Amniotic stem cell (primary cell): ENCODE measurements at regions not wholly inside any gene's neighbourhood (a gene's known extent, or its start where the extent isn't known, plus 50 kb on each side); places are given as distances from the start of the nearest gene placed in this dataset.
"Not testable (repeated sequence)": the region's sequence is repeated elsewhere in the genome, so short reads cannot be mapped to it uniquely, and the experiment has no call there.

Experiments used
- DNase-seq: peaks from one replicate; lab custom pipeline; 2025; lab: John Stamatoyannopoulos, UW

DNA sequence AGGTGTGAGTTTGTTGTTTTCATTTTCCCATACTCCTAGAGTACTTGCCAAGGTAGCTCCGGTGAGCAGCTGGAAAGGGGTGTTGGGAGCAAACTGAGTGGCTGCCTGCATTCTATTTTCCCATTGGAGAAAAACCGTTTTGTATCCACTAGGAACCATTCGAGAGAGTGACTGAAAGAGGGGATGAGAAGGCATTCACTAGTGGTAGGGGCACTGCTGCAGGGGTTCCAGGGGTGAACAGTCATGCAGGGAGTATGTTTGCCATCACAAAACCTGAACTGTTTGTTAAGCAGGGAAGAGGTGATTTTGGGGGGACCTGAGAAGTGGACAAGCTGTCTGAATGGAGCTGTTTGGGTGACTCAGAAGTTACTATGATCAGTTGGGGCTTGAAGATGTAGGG, 367.5 kb upstream of the SFSWAP start:
- DNase-seq = not testable (repeated sequence)

DNA sequence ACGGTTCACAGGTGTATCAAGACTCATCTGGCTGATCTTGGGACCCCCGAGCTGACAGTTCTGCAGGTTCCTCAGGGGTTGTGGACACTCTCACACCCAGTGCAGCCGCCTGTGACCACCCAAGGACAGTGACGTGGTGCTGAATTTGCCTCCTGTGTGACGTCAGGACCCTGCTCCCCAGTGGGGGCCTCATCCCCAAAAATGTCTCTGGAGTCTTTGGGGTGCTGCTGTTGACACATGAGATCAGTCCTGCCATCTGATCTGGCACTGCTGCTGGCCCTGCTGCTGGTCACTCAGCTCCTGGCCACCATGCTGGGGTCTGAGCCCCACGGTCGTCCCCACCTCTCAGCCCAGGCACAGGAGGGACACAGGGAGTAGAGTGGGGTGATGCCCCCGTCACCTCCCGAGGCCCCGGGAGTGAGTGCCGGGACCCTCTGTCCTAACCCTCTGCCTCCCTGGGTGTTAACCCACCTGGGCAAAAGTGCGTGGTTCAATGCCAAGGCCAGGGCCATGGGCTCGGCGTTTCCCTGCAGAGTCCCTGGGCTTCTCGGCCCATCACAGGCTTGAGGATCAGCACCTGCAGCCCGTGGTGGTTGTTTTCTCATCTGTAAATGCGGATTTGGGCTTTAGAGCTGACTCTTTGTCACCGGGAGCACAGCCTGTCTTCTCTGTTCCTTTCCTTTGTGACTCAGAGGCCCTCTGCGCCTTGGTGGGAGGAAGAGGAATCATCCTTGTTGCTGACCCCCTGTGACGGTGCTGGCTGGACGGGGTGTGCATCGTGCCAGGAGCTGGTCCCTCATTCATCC, 366.0 kb upstream of the SFSWAP start:
- DNase-seq = not testable (repeated sequence)

DNA sequence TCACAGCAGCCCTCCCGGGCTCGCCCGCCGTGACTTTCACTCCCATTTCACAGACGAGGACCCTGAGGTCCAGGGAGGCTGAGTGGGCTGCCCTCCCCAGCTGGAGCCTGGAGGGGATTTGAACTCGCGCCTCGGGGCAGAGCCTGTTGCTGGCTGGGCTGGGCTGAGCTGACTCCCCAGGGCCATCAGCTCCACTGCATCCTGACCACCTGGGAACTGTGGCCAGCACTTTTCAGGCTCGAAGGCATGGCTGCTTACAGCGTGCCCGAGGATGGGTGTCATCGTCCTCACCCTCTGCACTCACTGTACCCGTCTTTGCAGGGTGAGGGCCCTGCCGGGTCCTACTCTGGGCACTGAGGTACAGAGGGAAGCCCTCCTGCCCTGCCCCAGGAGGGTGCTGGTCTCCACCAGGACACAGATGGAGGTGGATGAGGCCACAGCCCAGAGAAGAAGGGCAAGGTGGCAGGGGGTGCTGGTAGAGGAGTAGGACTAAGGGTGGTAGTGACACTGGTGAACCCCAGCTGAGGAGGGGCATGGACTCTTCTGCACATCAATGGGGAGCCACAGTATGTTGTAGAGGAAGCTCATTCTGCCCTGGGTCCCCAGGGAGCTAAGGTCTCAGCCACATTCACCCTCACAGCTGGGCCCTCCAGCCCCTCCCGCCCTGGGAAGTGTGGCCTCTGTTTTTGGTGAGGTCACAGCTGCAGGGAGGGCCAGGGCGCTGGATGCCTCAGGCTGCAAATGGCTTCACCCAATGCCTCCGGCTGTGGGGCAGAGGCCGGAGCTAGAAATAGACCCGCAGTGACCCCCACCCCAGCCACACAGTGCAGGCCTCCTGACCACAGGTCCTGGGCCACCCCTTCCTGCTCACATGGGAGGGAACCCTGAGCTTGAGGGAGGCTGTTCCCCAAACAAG, 365.1 kb upstream of the SFSWAP start:
- DNase-seq = no peak

DNA sequence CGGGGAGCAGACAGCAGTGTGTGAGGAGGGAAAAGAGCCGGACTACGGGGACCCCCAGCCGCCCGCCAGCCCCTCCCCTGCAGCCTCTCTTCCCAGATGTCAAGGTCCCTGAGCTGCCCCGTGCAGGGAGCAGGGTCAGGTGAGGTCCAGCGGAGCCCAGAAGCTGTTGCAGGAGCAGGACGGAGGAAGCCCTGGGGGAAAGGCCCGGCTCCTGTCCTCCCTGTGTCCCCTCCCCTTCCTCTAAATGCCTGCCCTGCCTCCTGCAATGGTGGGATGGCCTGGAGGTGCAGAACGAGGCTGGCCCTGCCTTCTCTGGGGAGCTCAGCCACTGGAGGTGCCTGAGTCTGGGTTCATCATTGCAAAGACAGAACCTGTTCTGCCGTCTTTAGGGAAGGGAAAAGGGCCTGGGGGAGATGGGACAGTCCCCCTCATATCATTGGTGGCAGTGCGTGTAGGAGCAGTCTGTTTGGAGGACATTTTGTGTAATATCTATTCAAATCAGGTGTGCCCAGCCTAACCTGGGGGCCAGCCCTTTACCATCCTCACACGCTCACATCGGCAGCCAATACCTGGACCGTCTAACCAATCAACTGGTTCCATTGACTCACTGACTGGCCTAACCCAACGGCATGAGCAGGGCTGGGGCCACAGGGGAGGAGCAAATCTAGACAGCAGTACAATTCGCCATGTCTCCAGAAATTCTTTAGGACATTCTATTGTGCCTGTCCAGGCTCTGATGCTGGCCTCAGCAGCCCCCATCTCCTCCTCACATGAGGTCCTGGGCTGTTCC, 364.1 kb upstream of the SFSWAP start:
- no peak for DNase-seq

DNA sequence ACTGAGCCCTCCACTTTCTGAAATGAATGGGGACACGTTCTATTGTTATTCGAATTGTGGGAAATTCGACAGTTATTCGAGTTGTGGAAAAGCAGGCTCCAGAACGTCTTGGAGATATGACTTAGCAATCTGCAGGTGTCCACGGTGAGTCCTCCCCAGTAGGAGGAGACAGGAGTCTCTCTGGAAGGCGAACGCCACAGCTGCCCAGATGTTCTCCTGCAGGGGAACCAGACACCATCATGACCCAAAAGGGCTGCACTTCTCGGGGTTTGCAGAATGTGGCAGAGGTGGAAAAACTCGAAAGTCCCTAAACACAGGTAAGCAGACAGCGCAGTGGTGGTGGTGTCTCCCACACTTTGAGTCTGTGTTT, 363.6 kb upstream of the SFSWAP start:
- no peak for DNase-seq

DNA sequence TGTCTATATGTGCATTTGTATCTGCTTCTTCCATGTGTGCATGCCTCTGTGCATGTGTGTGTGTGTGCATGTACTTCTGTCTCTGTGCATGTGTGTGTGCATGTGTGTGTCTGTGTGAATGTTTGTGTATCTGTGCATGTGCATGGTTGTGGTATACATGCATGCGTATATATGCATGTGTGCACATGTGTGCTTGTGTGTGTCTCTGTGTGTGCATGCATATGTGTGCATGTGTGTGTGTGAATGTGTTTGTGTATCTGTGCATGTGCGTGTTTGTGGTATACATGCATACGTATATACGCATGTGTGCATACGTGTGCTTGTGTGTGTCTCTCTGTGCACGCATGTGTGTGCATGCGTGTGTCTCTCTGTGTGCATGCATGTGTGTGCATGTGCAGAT, 363.2 kb upstream of the SFSWAP start:
- no peak for DNase-seq

DNA sequence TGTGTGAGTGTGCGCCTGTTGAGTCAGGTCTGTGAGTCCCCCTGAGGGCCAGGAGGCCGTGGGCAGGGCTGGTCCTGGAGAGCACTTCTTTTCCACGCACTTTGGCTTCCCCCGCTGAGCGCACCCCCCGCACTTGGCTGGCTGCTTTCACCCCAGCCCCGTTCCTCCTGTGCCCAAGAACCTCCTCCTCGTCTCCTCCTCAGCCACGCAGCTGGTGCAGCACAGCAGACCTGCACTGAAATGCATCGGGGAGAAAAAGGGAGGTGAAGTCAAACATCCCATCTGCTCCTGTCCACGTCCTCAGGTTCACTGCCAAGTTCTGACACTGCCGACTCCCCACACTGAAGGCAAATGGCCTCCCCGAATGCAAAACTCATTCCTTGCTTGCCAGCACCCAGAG, 362.7 kb upstream of the SFSWAP start:
- no peak for DNase-seq

GRCh38 chr12:131348646-131349045, 362.2 kb upstream of the SFSWAP start:
- DNase-seq = no peak

DNA sequence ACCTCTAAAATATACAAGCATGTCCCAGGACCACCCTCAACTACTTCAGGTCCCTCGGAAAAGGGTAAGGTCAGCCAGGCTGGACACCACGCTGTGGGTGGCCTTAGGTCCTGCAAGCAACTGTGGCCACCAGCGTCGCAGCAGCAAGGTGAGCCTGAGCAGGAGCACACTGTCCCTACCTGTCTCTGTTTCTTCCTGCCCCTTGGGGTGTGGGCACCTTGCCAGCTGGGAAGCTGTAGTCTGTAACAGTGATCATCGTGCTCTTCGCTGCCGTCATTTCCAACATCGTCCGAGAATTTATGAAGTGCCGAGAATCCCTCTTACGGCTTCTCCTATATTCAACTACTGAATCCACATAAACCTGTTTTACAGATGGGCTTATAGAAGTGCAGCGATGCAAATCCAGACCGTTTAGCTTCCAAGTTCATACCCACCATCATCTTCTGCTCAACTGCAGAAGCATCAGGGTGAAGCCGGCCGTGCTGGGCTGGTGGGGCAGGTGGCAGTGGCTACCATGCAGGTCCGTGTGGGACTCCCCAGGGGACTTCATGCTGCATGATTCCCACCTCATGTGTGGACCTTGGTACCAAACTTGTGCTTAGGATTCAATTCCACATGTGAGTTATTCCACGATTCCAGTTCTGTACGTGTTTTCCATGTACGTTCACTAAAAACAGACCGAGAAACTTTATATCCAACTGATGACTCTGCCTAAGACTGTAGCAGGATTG, 361.3 kb upstream of the SFSWAP start:
- no peak for DNase-seq

DNA sequence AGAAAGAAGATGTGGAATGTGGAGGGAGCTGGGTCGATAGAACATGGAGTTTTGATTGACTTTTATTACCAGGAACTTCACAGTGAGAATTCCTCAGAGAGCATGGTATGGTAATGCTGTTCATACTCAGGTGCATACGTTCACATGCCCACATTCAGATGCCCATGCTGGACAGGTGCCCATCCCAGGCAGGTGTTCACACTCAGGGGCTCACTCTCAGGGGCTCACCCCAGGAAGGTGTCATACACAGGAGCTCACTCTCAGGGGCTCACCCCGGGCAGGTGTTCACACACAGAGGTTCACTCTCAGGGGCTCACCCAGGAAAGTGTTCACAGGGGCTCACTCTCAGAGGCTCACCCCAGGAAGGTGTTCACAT, 360.0 kb upstream of the SFSWAP start:
- DNase-seq = no peak

DNA sequence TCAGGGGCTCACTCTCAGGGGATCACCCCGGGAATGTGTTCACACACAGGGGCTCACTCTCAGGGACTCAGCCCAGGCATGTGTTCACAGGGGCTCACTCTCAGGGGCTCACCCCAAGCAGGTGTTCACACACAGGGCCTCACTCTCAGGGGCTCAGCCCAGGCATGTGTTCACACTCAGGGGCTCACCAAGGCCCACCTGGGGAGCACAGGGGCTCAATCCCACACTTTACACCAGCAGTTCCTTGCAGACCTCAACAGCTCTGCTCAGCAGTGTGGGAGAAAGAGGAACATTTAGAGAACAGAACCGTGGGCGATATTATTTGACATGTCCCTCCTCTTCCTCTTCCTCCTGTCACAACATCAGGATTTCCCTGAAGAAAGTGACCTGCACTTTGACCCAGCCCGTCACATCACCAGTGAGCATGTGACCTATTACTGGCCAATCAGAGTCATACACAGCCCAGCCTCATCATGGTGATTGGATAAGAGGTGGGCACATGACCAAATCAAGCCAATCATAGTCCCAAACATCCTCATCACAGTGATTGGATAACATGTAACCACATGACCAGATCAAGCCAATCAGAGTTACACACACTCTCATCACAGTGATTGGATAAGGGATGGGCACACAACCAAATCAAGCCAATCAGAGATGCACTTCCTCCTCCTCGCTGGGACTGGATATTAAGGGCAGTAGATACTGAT, 359.4 kb upstream of the SFSWAP start:
- no peak for DNase-seq

DNA sequence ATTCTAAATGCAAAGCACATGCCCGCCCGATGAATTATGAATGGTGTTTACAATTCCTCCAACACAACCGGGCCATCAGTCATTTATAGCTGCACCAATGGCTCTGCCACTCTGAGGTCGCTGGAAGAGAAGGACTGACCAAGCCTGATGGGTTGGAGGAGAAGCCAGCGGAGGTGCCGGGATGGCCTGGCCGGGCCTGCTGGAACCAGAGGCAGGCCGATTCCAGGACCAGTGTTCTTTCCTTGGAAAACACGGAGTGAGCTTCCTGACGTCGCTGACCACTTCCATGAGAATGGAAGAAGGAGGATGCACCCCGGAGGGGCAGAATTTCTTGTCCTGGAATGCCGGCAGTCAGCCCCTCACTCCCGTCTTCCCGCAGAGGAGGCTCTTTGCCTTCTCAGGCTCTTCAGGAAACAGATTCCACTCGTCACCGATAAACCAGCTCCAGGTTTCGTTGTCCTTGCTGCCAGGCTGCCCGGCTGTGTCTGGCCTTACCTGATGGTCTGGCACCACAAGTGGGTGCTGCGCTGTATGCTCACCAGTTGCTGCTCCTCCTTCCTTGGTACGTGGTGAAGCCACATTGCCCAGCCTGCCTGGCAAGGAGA, 358.5 kb upstream of the SFSWAP start:
- no peak for DNase-seq

- DNase-seq = no peak
Observed at GRCh38 chr12:131353376-131353775, 357.5 kb upstream of the SFSWAP start.

DNA sequence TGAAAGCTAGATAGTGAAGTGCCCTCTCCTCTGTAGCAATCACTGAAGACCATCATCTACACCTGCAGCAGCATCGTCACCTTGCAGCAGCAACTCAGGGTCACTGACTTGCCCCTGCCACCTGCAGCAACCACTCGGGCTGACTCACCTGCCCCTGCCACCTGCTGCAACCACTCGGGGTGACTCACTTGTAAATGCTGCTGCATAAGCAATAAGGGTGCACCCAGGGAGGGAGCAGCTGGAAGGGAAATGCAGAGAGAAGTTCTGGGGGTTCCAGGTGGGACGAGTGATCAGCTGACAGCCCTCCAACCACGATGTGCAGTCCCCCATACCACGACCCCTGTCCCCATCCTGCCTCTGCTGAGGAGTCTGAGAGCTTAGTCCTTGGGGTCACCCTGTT, 357.1 kb upstream of the SFSWAP start:
- DNase-seq = no peak

DNA sequence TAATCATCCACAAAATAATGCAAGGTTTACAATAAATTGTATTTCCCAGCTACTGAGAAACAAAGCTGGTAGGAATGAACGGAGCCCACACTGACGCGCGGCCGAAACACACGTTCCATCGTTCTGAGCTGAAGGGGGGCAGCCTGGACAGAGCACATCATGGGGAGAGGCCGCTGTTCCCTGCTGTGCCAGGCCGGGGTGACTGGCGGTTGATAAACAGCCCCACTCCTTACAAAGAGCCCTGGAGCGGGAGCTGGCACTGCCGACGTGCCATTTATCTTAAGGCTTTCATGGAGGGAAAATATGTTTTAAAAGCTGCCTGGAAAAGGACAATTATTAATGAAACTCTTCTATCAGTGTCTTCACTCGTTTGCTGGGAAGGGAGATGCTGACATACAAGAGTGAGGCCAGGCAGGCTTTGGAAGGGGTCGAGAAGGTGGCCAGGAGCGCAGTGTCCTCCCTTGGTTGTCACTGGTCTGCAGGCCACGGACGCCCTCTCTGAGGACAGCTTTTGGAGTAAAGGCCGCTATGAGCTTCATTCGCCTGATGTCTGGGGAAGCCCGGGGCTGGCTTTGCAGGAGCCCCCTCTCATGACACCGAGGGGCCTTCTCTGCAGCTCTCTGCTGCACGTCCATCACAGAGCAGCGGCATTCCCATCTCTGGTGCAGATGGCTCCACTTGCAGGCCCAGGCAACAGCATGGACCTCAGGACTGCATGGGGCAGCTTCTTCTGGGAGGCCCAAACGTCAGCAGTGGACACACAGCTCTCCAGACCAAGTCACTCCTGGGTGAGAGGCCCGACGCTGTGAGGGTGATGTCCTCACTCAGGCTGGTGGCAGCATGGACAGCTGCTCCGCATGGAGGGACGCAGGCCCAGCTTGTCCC, 355.3 kb upstream of the SFSWAP start:
- no peak for DNase-seq

DNA sequence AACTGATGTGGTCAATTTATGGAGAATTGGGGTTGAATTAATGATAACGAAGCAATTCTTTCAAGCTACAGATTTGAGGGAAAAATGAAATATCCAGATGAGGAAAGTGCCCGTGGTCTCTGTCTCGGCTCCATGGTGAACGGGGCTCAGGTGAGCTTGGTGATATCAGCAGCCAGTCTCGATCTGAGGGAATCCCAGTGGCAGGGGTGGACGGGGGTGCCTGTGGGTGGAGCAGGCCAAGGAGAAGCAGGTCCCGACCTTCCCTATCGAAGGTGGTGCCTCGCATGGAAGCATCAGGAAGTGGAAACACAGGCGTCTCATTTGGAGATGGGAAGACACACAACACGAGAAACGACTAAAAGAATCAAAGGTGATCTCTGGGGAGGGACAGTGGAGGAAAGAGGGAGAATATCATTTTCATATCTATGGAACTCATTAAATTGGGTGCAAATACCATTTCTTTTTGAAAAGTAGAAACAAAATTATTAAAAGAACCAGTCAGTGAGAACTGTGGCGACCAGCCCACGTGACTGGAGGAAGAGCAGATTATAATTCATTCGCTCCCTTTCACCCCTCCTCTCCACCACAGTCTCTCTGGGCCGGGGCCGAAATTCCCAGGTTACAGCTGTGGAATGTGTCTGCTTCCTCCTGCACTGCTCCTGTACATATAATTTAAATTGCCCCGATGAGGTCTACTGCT, 354.3 kb upstream of the SFSWAP start:
- DNase-seq = no peak

DNA sequence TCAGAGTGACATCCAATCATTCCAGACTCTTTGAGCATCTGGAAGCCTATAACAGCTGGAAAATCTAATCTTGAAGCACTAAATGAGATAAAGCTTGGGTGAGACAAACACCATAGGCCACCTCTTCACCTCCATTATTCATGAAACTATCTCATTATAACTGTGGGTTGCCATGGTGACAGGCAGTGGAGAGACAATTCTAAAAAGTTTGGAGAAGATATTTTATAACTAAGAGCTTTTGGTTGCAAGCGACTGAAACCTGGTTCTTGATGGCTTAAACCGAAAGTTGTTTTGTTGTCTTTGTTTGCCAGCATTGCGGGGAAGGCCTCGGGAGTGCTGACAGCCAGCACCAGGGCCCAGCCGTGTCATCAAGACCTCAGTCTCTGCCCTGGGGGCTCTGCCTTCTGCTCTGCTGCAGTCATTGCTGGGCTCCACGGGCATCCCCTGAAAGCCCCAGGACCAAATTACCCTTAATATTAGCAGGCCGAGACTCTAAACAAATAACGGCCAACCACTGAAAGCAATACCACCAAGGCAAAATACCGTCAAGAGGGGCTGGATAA, 353.6 kb upstream of the SFSWAP start:
- DNase-seq = no peak

DNA sequence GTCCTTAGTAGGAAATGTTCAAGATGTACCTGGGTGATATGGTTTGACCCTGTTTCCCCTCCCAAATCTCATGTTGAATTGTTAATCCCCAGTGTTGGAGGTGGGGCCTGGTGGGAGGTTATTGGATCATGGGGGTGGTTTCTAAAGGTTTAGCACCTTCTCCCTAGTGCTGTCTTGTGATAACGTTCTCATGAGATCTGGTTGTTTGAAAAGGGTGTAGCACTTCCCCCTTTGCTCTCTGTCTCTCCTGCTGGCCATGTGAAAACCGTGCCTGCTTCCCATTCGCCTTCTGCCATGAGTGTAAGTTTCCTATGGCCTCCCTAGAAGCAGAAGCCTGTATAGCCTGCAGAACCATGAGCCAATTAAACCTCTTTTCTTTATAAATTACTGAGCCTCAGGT, 353.0 kb upstream of the SFSWAP start:
- no peak for DNase-seq
